Breast epithelium (tissue), 4 donors: ENCODE measurements at regions not wholly inside any gene's neighbourhood (a gene's known extent, or its start where the extent isn't known, plus 50 kb on each side); places are given as distances from the start of the nearest gene placed in this dataset.

ENCODE experiments used
- DNase-seq, 2 donors: peaks; one replicate each; pipeline ENCODE4 v3.0.0-alpha.2; 2019; ENCODE audit warnings: low spot score in 2 of 2
- H3K27ac ChIP-seq, 2 donors: fragments of 200-600 bp; sonication (generic) in 1 of 2; one replicate each; pipeline ENCODE4 v1.5.1; 2016 to 2019; ENCODE audit warnings: mild to moderate bottlenecking in 1 of 2
- H3K27me3 ChIP-seq, 2 donors: fragments of 200-600 bp; sonication (generic) in 1 of 2; one replicate each; pipeline versions ENCODE4 v1.5.1 to v1.6.0; 2017 to 2019; ENCODE audit warnings: control low read depth in 1 of 2, mild to moderate bottlenecking in 1 of 2
- H3K36me3 ChIP-seq: fragments of 200-600 bp; one replicate; pipeline ENCODE4 v1.5.1; 2019
- H3K4me1 ChIP-seq, 2 donors: fragments of 200-600 bp; sonication (generic); one replicate each; pipeline ENCODE4 v1.5.1; 2016 to 2019; ENCODE audit warnings: control low read depth in 1 of 2
- H3K4me3 ChIP-seq, 3 donors: fragments of 200-600 bp; sonication (generic); 1 replicate in 2 of 3; 2 replicates in 1 of 3; pipeline ENCODE4 v1.5.1; 2016 to 2019; ENCODE audit warnings: mild to moderate bottlenecking in 3 of 3, moderate library complexity in 2 of 3
- H3K9me3 ChIP-seq, 2 donors: fragments of 200-600 bp; sonication (generic) in 1 of 2; one replicate each; pipeline ENCODE4 v1.5.1; 2016 to 2019; ENCODE audit warnings: control low read depth in 1 of 2
- CTCF ChIP-seq, 3 donors: fragments of 450-650 bp; IDR thresholded peaks; one replicate each; pipeline ENCODE4 v1.5.1; 2016 to 2017; ENCODE audit warnings: antibody characterized with exemption in 3 of 3, mild to moderate bottlenecking in 3 of 3, moderate library complexity in 3 of 3
- POLR2A ChIP-seq: fragments of 450-650 bp; IDR thresholded peaks from one replicate; pipeline ENCODE4 v1.6.1; 2016; ENCODE audit warnings: antibody characterized with exemption, mild to moderate bottlenecking, moderate library complexity
- POLR2AphosphoS5 ChIP-seq, 3 donors: sonication (generic); formaldehyde crosslinking; IDR thresholded peaks; one replicate each; pipeline ENCODE4 v1.6.1; 2017; ENCODE audit warnings: antibody characterized with exemption in 3 of 3
- intact Hi-C: fragments of 100-400 bp; cut with DNase I; formaldehyde crosslinking; loops from one replicate; pipeline ENCODE4 v1.15.1; 2023; ENCODE audit warnings: low total_unique reads

- intact Hi-C loops, result no loop called here
- TF ChIP-seq POLR2A (no peak), CTCF (IDR thresholded peaks at IDR 0.05) (no peak), POLR2AphosphoS5 (IDR thresholded peaks at IDR 0.05) (no peak)
- Histone ChIP-seq H3K27ac (no peak overlapping the region), H3K4me1 (no peaks in the 10 kb centered on the region), H3K27me3 (no peaks in the 10 kb centered on the region), H3K36me3 (no peaks in the 10 kb centered on the region), H3K4me3 (no peak overlapping the region), H3K9me3 (peaks cover 0 to 5% of the 10 kb centered on the region in 2 donors)
- DNase-seq, result no peak
Observed at GRCh38 chr4:114178392-114178791, 198.9 kb upstream of the ARSJ start.

GRCh38 chr4:114180481-114180880 lies 201.0 kb upstream of the ARSJ start:
- H3K4me3 ChIP-seq, result no peak overlapping the region
- intact Hi-C loops, result no loop called here
- no peak for DNase-seq

GRCh38 chr4:114184901-114185300 lies 205.5 kb upstream of the ARSJ start:
- H3K36me3 ChIP-seq, result no peaks in the 10 kb centered on the region
- intact Hi-C loops, result no loop called here
- no peak overlapping the region for H3K4me3 ChIP-seq
- H3K27ac ChIP-seq, result no peak overlapping the region
- DNase-seq, result no peak
- TF ChIP-seq CTCF (IDR thresholded peaks at IDR 0.05), result no peak
- H3K4me1 ChIP-seq, result no peaks in the 10 kb centered on the region
- H3K27me3 ChIP-seq, result no peaks in the 10 kb centered on the region
- H3K9me3 ChIP-seq, result peaks cover 0 to 5% of the 10 kb centered on the region in 2 donors

More at GRCh38 chr4:114180481-114180880, 201.0 kb upstream of the ARSJ start:
- no peaks in the 10 kb centered on the region for H3K4me1 ChIP-seq
- H3K27me3 ChIP-seq, result no peaks in the 10 kb centered on the region
- no peak overlapping the region for H3K27ac ChIP-seq
- TF ChIP-seq POLR2A, result no peak
- TF ChIP-seq CTCF (IDR thresholded peaks at IDR 0.05), result no peak
- no peak for TF ChIP-seq POLR2AphosphoS5 (IDR thresholded peaks at IDR 0.05)
- no peaks in the 10 kb centered on the region for H3K36me3 ChIP-seq
- peaks cover 0 to 5% of the 10 kb centered on the region in 2 donors for H3K9me3 ChIP-seq

- intact Hi-C loops, result no loop called here
- H3K4me1 ChIP-seq, result no peaks in the 10 kb centered on the region
Observed at GRCh38 chr4:114187592-114187991, 208.1 kb upstream of the ARSJ start.

GRCh38 chr4:114191496-114191895 lies 212.0 kb upstream of the ARSJ start:
- Histone ChIP-seq H3K9me3 (no peaks in the 10 kb centered on the region), H3K36me3 (no peaks in the 10 kb centered on the region), H3K4me1 (no peaks in the 10 kb centered on the region), H3K27me3 (no peaks in the 10 kb centered on the region), H3K4me3 (no peak overlapping the region), H3K27ac (no peak overlapping the region)
- intact Hi-C loops, result no loop called here
- TF ChIP-seq CTCF (IDR thresholded peaks at IDR 0.05), result no peak
- TF ChIP-seq POLR2A, result no peak
- TF ChIP-seq POLR2AphosphoS5 (IDR thresholded peaks at IDR 0.05), result no peak
- no peak for DNase-seq

More at GRCh38 chr4:114187592-114187991, 208.1 kb upstream of the ARSJ start:
- no peak for DNase-seq
- H3K27me3 ChIP-seq, result no peaks in the 10 kb centered on the region
- no peak overlapping the region for H3K27ac ChIP-seq
- H3K4me3 ChIP-seq, result no peak overlapping the region
- H3K9me3 ChIP-seq, result peaks cover 0 to 5% of the 10 kb centered on the region in 2 donors
- no peaks in the 10 kb centered on the region for H3K36me3 ChIP-seq
- TF ChIP-seq POLR2AphosphoS5 (IDR thresholded peaks at IDR 0.05) (no peak), POLR2A (no peak), CTCF (IDR thresholded peaks at IDR 0.05) (no peak)
